ENCODE measurements at regions not wholly inside any gene's neighbourhood (a gene's known extent, or its start where the extent isn't known, plus 50 kb on each side); places are given as distances from the start of the nearest gene placed in this dataset.
"Not testable (repeated sequence)": the region's sequence is repeated elsewhere in the genome, so short reads cannot be mapped to it uniquely, and the experiment has no call there.

GRCh38 chr12:97984974-97985580, 522.5 kb downstream of the RMST start:
- no peak overlapping the region for H2AFZ ChIP-seq (ENCODE audit: low read depth, low read length)

GRCh38 chr12:97985834-97986233, 523.2 kb downstream of the RMST start:
- TF ChIP-seq SMC3 (conservative IDR thresholded peaks at IDR 0.05; ENCODE audit: poor library complexity) (no peak), EZH2 (IDR thresholded peaks at IDR 0.05; ENCODE audit: borderline replicate concordance, insufficient read depth, low read length, poor library complexity, severe bottlenecking) (no peak), TAF1 (IDR thresholded peaks at IDR 0.05; ENCODE audit: low read depth) (no peak), POLR2AphosphoS5 (IDR thresholded peaks at IDR 0.05) (no peak), RAD21 (conservative IDR thresholded peaks at IDR 0.05) (no peak), MXI1 (conservative IDR thresholded peaks at IDR 0.05; ENCODE audit: poor library complexity, severe bottlenecking) (no peak)
- TF ChIP-seq, protein P1, sequence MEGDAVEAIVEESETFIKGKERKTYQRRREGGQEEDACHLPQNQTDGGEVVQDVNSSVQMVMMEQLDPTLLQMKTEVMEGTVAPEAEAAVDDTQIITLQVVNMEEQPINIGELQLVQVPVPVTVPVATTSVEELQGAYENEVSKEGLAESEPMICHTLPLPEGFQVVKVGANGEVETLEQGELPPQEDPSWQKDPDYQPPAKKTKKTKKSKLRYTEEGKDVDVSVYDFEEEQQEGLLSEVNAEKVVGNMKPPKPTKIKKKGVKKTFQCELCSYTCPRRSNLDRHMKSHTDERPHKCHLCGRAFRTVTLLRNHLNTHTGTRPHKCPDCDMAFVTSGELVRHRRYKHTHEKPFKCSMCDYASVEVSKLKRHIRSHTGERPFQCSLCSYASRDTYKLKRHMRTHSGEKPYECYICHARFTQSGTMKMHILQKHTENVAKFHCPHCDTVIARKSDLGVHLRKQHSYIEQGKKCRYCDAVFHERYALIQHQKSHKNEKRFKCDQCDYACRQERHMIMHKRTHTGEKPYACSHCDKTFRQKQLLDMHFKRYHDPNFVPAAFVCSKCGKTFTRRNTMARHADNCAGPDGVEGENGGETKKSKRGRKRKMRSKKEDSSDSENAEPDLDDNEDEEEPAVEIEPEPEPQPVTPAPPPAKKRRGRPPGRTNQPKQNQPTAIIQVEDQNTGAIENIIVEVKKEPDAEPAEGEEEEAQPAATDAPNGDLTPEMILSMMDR (IDR thresholded peaks at IDR 0.05; ENCODE audit: poor library complexity, severe bottlenecking): no peak
- TF ChIP-seq, protein P2, sequence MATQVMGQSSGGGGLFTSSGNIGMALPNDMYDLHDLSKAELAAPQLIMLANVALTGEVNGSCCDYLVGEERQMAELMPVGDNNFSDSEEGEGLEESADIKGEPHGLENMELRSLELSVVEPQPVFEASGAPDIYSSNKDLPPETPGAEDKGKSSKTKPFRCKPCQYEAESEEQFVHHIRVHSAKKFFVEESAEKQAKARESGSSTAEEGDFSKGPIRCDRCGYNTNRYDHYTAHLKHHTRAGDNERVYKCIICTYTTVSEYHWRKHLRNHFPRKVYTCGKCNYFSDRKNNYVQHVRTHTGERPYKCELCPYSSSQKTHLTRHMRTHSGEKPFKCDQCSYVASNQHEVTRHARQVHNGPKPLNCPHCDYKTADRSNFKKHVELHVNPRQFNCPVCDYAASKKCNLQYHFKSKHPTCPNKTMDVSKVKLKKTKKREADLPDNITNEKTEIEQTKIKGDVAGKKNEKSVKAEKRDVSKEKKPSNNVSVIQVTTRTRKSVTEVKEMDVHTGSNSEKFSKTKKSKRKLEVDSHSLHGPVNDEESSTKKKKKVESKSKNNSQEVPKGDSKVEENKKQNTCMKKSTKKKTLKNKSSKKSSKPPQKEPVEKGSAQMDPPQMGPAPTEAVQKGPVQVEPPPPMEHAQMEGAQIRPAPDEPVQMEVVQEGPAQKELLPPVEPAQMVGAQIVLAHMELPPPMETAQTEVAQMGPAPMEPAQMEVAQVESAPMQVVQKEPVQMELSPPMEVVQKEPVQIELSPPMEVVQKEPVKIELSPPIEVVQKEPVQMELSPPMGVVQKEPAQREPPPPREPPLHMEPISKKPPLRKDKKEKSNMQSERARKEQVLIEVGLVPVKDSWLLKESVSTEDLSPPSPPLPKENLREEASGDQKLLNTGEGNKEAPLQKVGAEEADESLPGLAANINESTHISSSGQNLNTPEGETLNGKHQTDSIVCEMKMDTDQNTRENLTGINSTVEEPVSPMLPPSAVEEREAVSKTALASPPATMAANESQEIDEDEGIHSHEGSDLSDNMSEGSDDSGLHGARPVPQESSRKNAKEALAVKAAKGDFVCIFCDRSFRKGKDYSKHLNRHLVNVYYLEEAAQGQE (IDR thresholded peaks at IDR 0.05; ENCODE audit: borderline replicate concordance): no peak
- Histone ChIP-seq H3K9me2 (ENCODE audit: insufficient read depth, low read length) (no peaks in the 10 kb centered on the region), H4K20me1 (ENCODE audit: insufficient read depth) (no peaks in the 10 kb centered on the region), H3K27me3 (ENCODE audit: insufficient read depth, low read depth, low read length) (no peaks in the 10 kb centered on the region), H3K4me3 (ENCODE audit: low read length) (no peak overlapping the region), H3K9ac (ENCODE audit: low read length) (no peak overlapping the region), H3F3A (ENCODE audit: insufficient read depth, low read length, poor library complexity, severe bottlenecking) (no peaks in the 10 kb centered on the region), H2AFZ (ENCODE audit: low read depth, low read length) (no peak overlapping the region), H3K79me2 (replicated peaks; ENCODE audit: insufficient read depth, low read length) (no peaks in the 10 kb centered on the region), H3K9me3 (ENCODE audit: low read length) (no peaks in the 10 kb centered on the region), H3K36me3 (ENCODE audit: insufficient read depth, low read length) (no peaks in the 10 kb centered on the region), H3K4me2 (ENCODE audit: low read length) (no peak overlapping the region), H3K27ac (ENCODE audit: low read length) (no peak overlapping the region)

More at GRCh38 chr12:97984974-97985580, 522.5 kb downstream of the RMST start:
- Histone ChIP-seq H3K9me2 (ENCODE audit: insufficient read depth, low read length) (no peaks in the 10 kb centered on the region), H3K27me3 (ENCODE audit: insufficient read depth, low read depth, low read length) (no peaks in the 10 kb centered on the region), H3K9ac (ENCODE audit: low read length) (no peak overlapping the region), H3K27ac (ENCODE audit: low read length) (no peak overlapping the region), H3K9me3 (ENCODE audit: low read length) (no peaks in the 10 kb centered on the region), H3K4me2 (ENCODE audit: low read length) (no peak overlapping the region), H4K20me1 (ENCODE audit: insufficient read depth) (no peaks in the 10 kb centered on the region), H3K79me2 (replicated peaks; ENCODE audit: insufficient read depth, low read length) (no peaks in the 10 kb centered on the region), H3F3A (ENCODE audit: insufficient read depth, low read length, poor library complexity, severe bottlenecking) (no peaks in the 10 kb centered on the region), H3K36me3 (ENCODE audit: insufficient read depth, low read length) (no peaks in the 10 kb centered on the region), H3K4me3 (ENCODE audit: low read length) (no peak overlapping the region)
- TF ChIP-seq, protein P2 (IDR thresholded peaks at IDR 0.05; ENCODE audit: borderline replicate concordance): no peak
- TF ChIP-seq, protein P1 (IDR thresholded peaks at IDR 0.05; ENCODE audit: poor library complexity, severe bottlenecking): no peak
- no peak for TF ChIP-seq SMC3 (conservative IDR thresholded peaks at IDR 0.05; ENCODE audit: poor library complexity)
- no peak for TF ChIP-seq MXI1 (conservative IDR thresholded peaks at IDR 0.05; ENCODE audit: poor library complexity, severe bottlenecking)
- TF ChIP-seq RAD21 (conservative IDR thresholded peaks at IDR 0.05): no peak
- no peak for TF ChIP-seq EP300 (conservative IDR thresholded peaks at IDR 0.05; ENCODE audit: poor library complexity, severe bottlenecking)
- no peak for TF ChIP-seq EZH2 (IDR thresholded peaks at IDR 0.05; ENCODE audit: borderline replicate concordance, insufficient read depth, low read length, poor library complexity, severe bottlenecking)
- TF ChIP-seq TAF1 (IDR thresholded peaks at IDR 0.05; ENCODE audit: low read depth): no peak
- no peak for TF ChIP-seq POLR2AphosphoS5 (IDR thresholded peaks at IDR 0.05)

DNA sequence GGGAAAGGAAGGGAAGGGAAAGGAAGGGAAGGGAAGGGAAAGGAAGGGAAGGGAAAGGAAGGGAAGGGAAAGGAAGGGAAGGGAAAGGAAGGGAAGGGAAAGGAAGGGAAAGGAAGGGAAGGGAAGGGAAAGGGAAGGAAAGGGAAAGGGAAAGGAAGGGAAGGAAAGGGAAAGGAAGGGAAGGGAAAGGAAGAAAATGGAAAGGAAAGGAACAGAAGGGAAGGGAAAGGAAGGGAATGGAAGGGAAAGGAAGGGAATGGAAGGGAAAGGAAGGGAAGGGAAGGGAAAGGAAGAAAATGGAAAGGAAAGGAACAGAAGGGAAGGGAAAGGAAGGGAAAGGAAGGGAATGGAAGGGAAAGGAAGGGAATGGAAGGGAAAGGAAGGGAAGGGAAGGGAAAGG, 526.0 kb downstream of the RMST start:
- H3K9ac ChIP-seq (ENCODE audit: low read length); H2AFZ ChIP-seq (ENCODE audit: low read depth, low read length); H3K27me3 ChIP-seq (ENCODE audit: insufficient read depth, low read depth, low read length); H3K36me3 ChIP-seq (ENCODE audit: insufficient read depth, low read length); H3K27ac ChIP-seq (ENCODE audit: low read length); H3K9me3 ChIP-seq (ENCODE audit: low read length); H4K20me1 ChIP-seq (ENCODE audit: insufficient read depth); H3K4me3 ChIP-seq (ENCODE audit: low read length); H3K9me2 ChIP-seq (ENCODE audit: insufficient read depth, low read length); H3K4me2 ChIP-seq (ENCODE audit: low read length); H3F3A ChIP-seq (ENCODE audit: insufficient read depth, low read length, poor library complexity, severe bottlenecking); H3K79me2 ChIP-seq (replicated peaks; ENCODE audit: insufficient read depth, low read length): not testable (repeated sequence)

Data from neural cell (in vitro differentiated cells).